ENCODE measurements at regions not wholly inside any gene's neighbourhood (a gene's known extent, or its start where the extent isn't known, plus 50 kb on each side); places are given as distances from the start of the nearest gene placed in this dataset.
"Not testable (repeated sequence)": the region's sequence is repeated elsewhere in the genome, so short reads cannot be mapped to it uniquely, and the experiment has no call there.

DNA sequence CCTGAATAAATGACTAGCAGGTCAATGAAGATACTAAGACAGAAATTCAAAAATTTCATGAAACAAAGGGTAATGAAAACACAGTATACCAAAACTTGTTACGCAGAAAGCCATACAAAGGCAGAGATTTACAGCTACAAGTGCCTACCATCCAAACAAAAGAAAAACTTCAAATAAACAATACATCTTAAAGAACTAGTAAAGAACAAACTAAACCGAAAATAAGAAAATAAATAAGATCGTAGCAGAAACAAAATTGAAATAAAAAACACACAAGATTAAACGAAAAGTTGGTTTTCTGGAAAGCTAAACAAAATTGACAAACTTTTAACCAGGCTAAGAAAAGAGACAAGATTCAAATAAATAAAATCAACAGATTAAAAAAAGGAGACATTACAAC lies 51.5 kb downstream of the VPREB1 start:
- not testable (repeated sequence) for DNase-seq

DNA sequence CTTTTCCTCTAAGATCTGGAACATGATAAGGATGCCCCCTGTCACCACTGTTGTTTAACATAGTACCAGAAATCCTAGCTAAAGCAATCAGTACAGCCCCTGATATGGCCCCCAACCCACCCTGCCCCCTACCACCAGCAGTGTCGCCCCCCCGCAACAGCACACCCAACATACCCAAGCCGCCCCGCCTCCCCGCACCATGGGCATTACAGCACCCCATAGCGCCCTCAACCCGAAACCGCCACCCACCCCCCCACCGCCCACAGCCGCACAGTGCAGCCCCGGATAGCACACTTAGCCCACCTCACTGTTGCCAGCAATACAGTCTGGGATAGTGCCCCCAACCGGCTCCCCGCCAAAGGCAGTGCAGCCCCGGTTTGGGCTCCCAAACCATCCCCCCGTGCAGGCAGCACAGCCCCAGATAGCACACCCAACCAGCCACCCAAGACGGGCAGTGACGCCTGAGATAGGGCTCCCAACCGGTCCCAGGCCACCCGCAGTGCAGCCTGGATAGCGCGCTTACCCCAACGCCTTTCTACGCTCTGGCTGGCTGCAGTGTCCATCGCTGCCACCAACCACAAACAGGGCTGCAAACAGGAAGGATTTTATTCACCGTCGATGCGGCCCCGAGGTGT lies 52.7 kb downstream of the VPREB1 start:
- not testable (repeated sequence) for DNase-seq

DNA sequence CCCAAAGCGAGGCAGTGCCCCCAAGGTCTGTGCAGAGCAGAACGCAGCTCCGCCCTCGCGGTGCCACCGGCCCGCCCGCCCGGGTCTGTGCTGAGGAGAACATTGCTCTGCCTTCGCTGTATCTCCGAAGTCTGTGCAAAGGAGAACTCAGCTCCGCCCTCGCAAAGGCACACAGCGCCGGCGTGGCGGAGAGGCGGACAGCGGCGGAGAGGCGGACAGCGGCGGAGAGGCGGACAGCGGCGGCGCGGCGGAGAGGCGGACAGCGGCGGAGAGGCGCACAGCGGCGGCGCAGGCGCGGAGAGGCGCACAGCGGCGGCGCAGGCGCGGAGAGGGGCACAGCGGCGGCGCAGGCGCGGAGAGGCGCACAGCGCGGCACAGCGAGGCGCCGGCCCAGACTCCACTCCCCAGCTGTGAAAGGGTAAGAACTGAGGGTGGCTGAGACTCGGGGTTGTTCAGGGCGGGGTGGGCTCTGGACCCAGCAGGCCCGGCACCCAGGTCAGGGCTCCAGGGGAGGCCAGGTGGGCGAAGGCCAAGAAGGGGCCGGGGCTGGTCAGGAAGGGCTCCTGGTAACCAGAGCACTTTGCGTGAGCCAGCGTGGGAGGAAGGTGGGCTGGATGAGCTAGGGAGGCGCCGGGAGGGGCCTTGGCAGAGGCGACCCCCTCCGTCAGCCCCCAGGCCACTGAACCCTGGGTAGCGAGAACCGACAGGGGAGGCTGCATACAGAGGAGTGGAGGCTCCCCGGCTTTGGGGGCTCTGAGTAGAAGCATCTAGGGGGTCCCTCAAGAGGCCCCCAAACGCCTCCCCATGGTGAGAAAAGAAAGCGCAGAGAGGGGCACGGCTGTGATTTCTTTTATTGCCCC lies 53.4 kb downstream of the VPREB1 start:
- DNase-seq: peak; percentile 65

DNA sequence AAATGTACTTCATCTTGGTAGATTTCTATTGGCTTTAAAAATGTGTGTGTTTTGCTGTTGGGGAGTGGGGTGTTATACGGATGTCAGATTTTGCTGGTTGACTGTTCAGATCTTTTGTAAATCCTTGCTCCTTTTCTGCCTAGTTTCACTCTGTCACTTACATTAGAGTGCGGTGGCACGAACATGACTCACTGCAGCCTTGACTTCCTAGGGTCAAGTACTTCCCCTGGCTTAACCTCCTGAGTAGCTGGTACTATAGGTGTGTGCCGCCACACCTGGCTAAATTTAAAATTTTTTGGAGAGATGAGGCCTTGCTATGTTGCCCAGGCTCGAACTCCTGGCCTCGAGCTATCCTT lies 54.0 kb downstream of the VPREB1 start:
- DNase-seq: not testable (repeated sequence)

DNA sequence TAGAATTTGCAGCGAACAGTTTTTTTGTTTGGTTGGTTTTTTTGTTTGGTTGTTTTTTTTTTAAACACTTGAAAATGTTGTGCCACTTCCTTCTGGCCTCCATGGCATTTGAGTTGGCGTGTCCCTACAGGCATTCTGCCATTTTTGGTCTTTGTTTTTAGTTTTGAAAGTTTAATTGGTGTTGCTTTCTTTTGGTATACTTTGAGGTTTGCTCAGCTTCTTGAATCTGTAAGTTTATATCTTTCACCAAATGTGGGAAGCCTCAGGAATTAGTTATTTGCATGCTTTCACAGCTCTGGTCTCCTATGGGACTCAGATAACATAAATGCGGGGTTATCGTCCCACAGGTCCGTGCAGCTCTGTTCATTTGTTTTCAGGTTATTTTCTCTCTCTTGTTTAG lies 55.9 kb downstream of the VPREB1 start:
- not testable (repeated sequence) for DNase-seq

DNA sequence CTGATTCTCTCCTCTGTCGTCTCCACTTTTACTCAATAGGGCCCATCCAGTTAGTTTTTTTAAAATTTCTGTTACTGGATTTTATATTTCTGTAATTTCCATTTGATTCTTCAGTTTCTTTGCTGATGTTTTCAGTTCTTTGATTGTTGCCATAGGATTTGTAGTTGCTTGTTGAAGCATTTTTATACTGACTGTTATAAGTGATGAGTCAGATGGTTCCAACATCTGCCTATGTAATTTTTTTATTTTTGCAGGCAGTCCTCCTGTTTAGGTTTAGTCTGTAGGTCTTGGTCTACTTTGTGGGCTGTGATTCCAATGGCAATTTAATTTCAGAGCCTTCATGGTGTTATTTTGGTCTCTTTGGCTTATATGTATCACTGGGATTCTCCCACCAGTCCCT lies 56.4 kb downstream of the VPREB1 start:
- not testable (repeated sequence) for DNase-seq

DNA sequence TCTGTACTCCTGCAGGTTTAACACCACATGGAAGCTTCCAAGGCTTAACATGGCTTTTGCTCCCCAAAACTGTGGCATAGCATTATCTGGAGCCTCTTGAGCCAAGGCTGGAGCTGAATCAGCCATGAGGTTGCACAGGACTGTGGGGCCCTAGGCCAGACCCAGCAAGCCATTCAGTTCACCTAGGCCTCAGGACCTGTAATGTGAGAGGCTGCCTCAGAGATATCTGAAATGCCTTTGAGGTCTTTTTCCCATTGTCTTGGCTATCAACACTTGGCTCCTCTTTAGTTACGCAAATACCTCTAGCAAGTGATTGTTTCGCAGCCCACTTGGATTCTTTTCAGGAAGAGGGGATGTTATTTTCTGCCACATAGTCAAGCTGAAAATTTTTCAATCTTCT lies 72.0 kb downstream of the VPREB1 start:
- no peak for DNase-seq

DNA sequence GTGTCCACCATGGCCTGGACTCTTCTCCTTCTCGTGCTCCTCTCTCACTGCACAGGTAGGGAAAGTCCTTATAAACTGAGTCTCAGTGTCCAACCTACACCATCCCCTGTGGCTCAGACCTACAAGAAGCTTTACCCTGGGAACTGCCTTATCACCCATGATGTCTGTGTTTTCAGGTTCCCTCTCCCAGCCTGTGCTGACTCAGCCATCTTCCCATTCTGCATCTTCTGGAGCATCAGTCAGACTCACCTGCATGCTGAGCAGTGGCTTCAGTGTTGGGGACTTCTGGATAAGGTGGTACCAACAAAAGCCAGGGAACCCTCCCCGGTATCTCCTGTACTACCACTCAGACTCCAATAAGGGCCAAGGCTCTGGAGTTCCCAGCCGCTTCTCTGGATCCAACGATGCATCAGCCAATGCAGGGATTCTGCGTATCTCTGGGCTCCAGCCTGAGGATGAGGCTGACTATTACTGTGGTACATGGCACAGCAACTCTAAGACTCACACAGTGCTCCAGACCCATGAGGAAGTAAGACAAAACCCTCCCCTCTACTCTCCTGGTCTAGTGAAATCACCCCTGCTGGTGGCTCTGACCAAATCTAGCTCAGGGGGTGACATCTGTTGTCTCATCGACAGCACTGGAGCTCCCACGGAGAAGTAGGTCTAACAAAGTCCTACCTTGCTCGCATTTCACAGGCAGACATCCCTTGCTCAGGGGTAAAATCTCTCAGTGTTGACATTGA lies 74.3 kb downstream of the VPREB1 start:
- no peak for DNase-seq

DNA sequence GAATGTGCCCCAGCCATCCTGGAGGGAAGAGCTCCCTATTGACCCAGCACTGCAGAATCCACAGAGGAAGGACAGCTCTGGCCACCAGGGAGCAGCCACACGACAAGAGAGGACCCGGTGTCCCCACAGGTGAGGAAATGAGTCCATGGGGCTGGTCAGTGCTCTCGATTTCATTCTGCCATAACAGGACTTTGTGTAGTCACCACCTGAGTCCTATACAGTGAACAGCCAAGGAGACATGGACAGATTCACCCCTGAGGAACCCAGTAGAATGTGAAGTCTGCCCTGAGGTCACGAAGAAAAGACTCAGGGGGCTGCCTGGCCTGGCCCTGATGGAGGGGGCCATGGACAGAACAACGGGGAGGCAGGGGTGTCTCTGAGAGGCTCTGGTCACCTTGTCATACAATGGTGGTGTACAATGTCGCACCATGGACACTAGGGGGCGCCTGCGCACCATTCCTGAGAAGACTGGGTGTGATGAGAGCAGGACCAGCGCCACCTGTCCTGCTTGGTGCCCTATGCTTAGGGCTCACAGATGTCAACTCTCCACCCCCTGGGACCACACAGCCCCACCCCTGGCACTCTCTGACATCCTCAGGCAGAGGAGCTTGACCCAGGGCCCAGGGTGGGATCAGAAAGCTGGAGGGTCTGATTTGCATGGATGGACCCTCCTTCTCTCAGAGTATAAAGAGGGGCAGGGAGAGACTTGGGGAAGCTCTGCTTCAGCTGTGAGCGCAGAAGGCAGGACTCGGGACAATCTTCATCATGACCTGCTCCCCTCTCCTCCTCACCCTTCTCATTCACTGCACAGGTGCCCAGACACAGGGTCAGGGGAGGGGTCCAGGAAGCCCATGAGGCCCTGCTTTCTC lies 77.4 kb downstream of the VPREB1 start:
- not testable (repeated sequence) for DNase-seq

DNA sequence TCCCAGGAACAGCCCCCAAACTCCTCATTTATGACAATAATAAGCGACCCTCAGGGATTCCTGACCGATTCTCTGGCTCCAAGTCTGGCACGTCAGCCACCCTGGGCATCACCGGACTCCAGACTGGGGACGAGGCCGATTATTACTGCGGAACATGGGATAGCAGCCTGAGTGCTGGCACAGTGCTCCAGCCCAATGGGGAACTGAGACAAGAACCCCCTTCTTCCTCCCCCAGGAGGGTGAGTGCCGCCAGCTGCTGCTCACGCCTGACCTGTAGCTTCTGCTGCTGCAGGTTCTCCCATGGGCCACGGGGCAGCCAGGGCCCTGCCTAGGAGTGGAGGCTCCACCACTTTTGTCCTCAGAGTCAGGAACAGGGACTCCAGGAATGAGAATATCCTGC lies 78.2 kb downstream of the VPREB1 start:
- DNase-seq: no peak

DNA sequence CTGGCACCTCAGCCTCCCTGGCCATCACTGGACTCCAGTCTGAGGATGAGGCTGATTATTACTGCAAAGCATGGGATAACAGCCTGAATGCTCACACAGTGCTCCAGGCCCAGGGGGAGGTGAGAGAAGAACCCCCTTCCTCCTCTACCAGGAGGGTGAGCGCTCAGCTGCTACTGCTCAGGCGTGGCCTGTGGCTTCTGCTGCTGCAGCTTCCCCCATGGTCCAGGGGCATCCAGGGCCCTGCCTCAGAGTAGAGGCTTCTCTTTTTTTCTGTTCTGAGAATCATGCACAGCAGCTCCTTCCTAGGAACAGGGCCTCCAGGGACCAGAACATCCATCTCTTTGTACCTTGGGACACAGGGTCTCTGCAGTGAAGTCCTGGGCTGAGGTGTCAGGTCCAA lies 83.1 kb downstream of the VPREB1 start:
- DNase-seq: no peak

DNA sequence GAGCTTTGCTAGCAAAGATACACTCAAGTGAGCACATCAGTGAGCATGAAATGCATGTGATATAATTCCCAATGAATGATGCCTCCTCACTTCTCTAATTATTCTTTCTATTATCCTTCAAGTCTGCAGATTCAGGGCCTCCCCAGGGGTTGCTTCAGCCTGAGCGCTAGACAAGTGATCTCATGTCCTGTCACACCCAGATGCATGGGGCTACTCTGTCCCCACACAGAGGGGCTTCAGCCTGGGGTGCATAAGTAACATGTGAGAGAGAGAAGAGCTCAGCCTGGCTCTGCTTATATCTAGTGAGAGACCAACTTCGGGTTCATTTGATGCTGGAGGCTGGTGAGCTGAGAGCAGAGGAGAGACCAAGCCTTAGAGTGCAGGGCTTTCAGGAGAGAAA lies 85.2 kb downstream of the VPREB1 start:
- DNase-seq: no peak

DNA sequence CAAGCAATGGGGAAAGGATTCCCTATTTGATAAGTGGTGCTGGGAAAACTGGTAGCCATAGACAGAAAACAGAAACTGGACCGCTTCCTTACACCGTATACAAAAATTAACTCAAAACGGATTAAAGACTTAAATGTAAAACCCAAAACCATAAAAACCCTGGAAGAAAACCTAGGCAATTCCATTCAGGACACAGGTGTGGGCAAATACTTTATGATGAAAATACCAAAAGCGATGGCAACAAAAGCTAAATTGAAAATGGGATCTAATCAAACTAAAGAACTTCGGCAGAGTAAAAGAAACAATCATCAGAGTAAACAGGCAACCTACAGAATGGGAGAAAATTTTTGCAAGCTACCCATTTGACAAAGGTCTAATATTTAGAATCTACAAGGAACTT lies 91.1 kb downstream of the VPREB1 start:
- DNase-seq: not testable (repeated sequence)

DNA sequence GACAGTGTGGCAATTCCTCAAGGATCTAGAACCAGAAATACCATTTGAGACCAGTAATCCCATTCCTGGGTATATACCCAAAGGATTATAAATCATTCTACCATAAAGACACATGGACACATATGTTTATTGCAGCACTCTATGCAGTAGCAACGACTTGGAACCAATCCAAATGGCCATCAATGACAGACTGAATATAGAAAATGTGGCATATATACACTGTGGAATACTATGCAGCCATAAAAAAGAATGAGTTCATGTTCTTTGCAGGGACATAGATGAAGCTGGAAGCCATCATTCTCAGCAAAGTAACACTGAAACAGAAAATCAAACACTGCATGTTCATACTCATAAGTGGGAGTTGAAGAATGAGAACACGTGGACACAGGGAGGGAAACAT lies 91.7 kb downstream of the VPREB1 start:
- DNase-seq: not testable (repeated sequence)

DNA sequence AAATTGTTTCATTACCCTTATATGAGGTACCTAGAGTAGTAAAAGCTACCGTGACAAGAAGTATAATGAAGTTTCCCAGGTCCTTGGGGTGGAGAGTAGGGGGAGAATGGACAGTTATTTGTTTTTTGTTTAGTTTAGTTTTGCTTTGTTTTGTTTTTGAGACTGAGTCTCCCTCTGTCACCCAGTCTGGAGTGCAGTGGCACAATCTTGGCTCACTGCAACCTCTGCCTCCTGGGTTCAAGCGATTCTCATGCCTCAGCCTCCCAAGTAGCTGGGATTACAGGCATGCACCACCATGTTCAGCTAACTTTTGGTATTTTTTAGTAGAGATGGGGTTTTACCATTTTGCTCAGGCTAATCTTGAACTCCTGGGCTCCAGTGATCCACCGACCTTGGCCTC lies 94.2 kb downstream of the VPREB1 start:
- not testable (repeated sequence) for DNase-seq

DNA sequence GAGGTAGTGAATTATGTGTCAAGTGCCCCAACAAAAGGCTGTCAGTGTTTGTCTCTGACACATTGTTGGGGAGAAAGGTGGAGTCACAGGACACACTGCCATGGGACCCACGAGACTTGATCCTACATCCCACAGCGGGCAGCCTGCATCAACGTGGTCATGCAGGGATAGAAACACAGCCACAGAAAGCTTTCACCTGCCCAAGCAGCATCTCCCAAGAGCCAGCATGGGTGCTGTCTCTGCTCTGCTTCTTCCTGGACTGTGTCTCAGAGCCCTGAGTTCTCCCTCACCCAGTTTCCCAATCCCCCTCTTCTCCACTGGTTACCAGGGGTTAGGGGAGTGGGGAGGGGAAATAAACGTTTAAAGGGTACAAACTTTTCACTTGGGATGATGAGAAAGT lies 97.2 kb downstream of the VPREB1 start:
- no peak for DNase-seq

DNA sequence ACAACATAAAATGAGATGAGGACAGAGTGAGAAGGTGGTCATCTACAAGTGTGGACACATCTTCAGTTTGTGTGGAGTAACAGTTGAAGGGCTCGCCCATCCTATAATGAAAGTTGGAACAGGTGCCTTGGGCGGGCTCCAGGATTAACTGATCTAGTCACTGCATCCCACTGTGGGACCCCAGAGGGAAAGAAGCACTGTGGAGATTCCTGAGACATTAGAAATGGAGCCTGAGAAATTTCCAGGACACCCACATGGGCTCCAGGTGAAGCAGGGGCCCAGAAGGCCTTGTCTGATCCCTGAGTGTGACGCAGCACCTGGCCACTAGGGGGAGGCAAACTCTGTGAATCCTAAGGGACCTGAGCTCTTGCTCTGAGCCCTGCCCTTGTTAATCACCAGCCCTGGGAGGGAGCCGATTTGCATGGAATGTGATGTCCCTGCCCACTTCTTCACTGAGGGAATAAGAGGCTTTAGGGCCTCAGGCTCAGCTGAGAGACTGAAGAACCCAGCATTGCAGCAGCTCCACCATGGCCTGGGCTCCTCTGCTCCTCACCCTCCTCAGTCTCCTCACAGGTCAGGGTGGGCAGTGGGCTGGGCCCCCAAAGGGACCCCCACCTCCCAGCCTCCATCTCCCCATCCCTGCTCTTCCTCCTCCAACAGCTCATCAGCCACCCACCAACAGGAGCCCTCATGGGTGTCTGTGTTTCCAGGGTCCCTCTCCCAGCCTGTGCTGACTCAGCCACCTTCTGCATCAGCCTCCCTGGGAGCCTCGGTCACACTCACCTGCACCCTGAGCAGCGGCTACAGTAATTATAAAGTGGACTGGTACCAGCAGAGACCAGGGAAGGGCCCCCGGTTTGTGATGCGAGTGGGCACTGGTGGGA lies 98.4 kb downstream of the VPREB1 start:
- DNase-seq: no peak

DNA sequence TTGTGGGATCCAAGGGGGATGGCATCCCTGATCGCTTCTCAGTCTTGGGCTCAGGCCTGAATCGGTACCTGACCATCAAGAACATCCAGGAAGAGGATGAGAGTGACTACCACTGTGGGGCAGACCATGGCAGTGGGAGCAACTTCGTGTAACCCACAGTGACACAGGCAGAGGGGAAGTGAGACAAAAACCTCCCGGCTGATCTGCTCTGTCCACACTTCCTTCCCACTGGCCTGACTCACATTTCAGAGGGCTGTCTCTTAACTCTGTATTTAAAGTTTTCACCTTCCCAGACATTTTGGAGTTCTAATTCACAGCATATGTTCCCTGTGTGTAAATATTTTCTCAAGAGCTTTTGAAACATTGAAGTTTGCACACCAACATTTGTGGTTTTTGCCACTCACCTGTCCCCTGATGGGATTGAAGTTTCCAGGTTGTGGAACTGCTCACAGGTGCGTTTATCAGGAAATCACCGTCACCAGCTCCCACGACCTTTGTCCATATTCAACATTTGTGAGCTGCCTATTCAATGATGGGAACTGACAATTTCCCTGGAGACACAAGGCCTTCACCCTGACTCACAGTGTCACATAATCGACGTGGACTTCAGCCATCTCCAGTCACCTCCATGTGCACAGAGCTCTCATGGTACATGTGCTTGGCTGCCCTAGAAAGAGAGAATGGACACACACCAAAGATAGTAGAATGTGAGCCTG lies 99.2 kb downstream of the VPREB1 start:
- DNase-seq: no peak

DNA sequence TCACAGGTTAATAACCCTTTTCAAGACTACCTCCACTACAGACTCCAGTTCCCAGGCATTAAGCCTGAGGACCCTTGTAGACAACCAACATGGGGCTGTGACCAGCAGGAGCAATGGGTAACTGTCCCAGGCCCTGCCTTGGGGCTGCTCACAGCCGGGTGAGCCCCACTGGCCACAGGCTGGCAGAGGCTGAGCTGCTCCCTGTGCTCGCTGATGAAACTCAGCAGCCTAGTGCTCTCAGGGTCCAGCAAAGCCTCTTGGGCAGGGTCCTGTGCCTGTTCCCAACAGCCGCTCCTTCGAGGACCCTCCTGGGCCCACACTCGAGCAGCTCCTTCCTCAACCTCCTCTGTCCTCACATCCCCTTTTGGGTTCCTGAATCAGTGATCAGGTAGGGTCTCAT lies 99.8 kb downstream of the VPREB1 start:
- DNase-seq: no peak

DNA sequence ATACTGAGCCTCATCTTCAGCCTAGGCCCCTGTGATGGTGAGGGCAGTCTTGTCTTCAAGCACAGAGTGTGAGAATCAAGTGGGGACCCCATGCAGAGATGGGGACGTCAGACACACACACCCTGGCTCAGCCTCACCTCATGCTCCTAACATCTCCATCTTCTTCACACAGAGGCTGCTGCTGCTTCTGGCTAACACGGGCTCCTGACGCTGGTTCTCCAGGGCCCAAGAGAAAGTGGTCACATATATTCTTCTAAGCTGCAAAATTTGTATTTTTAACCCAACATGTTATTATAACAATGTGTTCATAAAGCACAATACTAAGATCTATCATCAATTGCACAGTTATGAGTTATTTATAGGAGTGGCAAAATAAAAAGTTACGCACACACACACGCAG lies 101.2 kb downstream of the VPREB1 start:
- no peak for DNase-seq

Measured in GOT3 (cell line).